Frontal cortex (tissue), 3 donors: ENCODE measurements at regions not wholly inside any gene's neighbourhood (a gene's known extent, or its start where the extent isn't known, plus 50 kb on each side); places are given as distances from the start of the nearest gene placed in this dataset.

Experiments used
- DNase-seq, 2 donors: peaks; one replicate each; pipeline ENCODE4 v3.0.0; 2012; ENCODE audit warnings: low spot score in 2 of 2
- FAIRE-seq: peaks from 2 replicates; lab custom pipeline; 2012; peaks lifted over from hg19 to GRCh38; lab: Jason Lieb, UNC
- donor health status: control.
- donor health status: control.
- donor health status: control.

DNA sequence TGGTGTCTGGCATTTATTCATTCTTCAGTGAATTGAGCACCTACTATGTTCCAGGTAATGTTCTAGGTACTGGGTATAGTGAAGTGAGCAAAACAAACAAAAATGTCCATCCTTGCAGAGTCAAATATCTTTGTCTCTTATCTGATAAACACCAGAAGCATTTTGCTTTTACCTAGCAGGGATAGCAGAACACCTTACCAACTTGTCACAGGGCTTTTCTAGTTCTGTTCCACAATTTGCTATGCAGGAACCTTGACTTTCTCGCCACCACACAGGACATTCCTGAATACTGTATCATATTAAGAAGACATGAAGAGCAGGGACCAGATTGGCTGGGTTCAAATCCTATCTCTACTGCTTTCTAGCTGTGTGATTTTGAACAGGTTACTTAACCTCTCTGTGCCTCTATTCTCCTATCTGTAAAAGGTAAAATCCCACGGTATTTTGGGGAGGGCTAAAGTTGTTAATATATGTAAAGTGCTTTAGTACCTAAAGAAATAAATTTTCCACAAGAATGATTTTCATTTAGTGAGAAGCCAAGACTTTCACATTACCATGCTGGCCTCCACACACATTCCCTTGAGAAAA is 214.5 kb upstream of the S100G start:
- no peak for DNase-seq
- no peak for FAIRE-seq

DNA sequence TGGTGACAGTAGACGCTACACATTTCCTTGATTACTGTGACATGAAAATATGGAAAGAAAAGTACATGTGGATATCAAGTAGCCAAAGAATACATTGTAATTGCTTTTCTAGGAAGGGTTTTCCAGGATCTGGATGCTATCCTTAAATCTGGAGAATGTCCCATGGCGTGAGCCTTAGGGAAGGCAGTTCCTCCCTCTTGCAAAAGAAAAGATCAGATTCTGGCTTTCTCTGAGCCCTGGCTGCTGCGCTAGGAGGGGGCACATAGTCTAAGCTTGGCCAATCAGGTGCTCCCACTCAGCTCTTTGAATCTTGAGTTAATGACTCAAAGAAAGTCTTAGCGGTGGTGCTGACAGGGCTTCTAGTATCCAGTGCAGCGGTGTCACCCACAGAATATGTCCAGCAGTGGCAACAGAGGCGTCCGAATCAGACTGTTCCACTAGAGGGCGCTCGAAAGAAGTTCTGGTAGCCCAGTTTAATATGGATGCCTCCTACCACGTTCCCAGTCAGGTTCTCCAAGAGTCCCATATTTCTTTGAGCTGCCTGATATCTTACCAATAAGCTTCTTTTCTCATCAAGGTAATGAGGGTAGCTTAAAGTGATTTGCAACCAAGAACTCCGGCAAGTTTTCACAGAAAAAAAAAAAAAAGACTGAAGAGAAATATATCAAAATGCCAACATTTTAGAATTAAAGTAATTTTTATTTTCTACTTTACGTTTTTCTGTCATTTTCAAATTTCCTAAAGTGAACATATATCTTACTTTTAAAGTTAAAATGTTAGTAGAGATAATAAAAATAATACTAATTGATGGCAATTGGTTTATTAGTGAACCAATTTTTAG is 213.4 kb upstream of the S100G start:
- FAIRE-seq: peak; percentile 88
- peak in 1 of 2 donors; percentile 2 for DNase-seq

DNA sequence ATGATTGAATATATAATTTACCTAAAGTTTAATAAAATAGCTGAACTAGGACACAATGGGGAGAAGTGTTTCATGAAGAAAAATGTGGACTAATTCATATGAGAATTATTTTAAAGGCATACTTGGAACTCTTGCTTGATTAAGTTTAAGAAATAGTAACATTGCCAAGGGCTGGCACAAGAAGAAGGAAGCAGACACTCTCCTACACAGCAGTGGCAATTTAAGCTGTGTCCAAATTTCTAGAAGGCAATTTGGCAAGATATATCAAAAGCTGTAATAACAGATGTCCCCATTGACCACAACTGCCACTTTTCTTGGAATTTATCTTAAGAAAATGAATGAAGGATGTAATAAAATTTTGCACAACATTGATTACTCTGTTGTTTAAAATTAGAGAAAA is 209.5 kb upstream of the S100G start:
- no peak for FAIRE-seq

DNA sequence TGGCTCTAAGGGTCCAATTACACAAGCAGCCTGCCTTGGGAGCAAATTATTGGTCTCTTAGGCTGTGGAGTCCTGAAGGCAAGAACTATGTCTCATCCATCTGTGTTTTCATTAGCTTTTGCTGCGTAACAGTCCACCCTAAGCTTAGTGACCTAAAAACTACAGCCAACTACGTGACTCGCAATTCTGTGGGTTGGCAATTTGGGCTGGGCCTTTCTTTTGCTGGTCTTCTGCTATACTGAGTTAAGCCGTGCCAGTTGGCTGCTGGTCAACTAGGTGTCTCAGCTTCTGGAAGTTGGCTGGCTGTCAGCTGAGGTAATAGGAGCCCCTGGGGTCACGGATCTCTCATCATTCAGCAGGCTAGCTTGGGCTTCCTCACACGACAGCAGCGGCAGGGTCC is 205.6 kb upstream of the S100G start:
- no peak for FAIRE-seq
- DNase-seq: no peak

More for the DNA sequence above, 209.5 kb upstream of the S100G start:
- DNase-seq: no peak

DNA sequence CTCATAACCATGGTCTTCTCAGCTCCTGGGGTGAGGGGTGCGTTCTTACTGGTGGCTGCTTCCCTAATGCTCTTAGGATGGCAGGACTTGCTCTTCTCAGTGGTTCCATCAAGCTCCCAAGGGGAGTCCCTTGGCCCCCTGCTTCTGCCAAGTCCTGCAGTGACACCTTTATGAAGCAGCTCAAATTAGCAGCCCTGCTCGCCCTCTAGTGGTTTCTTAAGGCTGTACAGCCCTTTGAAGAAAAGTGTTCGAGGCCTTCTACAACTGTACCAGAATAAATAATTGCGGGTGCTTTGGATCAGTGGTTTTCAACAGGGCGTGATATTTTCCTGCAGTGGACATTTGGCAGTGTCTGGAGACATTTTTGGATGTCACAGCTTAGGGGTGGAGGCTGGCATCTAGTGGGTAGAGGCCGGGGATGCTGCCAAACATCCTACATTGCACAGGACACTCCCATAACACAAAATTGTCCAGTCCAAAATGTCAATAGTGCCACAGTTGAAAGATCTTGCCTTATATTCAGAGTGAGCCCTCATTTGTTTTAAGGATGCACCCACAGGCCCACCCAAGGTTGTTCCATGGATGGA is 204.7 kb upstream of the S100G start:
- no peak for FAIRE-seq
- peak in 1 of 2 donors; percentile 3 for DNase-seq

DNA sequence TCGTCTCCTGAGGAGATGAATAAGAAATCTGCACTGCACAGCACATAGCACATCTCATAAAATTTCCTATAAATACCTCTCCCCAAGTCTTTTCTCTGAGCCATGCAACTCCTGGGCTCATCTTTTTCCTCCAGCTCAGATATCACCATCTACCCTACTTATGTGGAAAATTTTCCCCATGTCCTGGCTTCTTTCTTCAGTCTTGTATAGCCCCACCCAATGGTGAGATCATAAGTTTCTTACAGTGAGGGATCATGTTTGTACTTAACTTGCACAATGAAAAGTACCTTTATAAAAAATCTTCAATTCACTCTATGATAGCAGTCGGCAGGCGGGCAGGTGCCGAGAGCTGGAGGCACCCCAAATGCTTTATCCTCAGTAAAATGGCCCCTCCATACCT is 198.6 kb upstream of the S100G start:
- DNase-seq (no peak), FAIRE-seq (no peak)

DNA sequence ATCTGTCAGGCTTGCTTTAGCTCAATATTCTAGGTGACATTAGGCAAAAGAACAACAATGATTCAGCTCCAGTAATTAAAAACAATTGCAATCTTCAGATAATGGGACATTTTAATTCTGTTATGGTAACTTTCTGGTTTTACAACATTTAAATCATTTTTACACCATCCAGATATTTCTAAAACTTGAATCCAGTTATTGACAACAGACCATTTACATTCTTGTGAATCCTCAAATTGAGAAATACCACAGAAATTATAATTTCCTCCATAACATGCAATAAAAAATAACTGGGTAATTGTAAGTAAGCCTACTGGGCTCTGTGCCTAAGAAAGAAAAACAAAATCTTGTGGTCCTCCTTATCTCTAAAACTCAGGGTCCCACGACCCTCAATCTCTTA is 195.0 kb upstream of the S100G start:
- FAIRE-seq (no peak), DNase-seq (no peak)

DNA sequence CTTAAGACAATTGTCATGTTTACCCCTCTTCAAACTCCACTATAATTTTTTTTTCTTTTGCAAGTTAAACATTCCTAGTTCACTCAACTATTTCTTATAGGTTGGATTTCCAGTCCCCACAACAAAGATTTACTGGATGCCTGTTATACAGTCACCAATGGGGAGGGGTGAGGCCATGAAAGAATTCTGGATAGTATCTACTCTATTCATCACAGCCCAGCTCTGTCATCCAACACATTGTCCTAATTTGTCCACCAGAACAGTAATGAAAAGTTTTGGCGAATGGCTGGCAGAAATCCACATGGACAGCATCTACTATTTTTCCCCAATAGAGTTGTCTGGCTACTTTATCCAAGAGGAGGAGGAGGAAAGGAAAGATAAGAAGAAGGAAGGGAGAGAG is 192.7 kb upstream of the S100G start:
- no peak for FAIRE-seq
- no peak for DNase-seq

DNA sequence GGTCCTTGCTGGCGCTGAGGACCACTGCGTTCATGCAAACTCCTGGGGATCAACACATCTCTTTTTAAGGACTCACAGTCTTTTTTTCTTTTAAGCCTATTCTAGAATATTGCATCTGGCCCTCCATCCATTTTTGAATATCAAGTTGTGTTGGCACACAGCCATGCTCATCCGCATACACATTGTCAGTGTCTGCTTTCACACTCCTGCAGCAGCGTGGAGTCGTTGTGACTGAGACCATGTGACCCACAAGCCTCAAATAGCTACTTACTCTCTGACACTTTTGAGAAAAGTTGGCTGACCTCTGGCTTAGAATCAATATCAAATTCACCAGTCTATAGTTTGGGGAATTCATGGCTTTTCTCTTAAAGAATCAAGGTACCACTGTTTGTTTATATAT is 191.8 kb upstream of the S100G start:
- no peak for FAIRE-seq
- no peak for DNase-seq

DNA sequence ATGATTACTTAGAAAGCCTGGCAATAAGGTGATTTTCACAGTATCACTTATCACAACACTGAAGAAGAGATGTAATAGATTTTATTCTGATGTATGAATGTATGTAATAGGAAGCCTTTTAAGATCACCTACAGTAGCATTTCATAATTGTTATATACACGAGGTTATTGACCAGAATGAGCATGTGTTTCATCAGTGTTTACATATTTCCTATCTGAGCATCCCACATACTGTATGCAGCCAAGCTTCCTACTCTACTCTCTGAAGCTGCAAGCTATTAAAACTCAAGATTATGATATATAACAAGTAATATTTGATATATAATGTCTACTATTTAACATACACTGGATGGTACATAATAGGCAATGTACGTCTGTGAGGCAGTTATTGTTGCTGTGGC is 190.9 kb upstream of the S100G start:
- FAIRE-seq (no peak), DNase-seq (no peak)

DNA sequence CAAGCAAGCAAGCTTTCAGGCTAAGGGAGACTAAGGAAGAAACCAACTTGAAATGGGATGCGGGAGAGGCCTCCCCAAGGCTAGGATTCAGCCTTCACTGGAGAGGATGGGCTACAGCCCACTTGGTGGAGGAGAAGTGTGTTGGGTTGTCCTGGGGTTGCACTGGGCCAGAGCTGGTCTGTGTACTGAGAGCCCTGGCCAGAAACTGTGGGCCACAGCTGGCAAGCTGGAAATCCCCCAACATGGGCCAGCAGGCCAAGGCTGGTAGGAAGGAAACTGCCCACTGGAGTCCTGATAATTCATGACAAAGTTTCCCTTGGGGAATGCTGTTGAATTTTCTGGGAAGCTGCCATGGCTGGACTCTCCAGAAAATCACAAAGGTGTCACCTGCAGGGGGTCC is 188.0 kb upstream of the S100G start:
- FAIRE-seq: no peak

DNA sequence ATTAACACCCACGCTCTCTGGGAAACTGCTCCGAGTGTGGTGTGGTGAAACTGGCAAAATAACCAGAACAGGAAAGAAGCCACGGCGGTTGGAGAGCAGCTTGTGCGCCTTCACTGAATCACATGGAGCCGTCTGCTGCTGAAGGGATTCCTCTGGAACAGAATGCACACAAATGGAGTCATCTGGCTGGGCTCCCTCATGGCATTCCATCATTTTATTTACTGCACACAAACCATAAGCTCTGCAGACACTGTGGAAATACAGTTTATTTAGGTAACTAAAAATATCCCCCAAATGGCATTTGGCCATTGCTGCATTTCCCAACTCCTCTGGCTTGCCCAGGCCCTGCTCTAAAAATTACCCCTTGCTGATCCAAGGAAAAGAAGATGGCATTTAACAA is 187.0 kb upstream of the S100G start:
- DNase-seq (no peak), FAIRE-seq (no peak)

More for the DNA sequence above, 188.0 kb upstream of the S100G start:
- no peak for DNase-seq

DNA sequence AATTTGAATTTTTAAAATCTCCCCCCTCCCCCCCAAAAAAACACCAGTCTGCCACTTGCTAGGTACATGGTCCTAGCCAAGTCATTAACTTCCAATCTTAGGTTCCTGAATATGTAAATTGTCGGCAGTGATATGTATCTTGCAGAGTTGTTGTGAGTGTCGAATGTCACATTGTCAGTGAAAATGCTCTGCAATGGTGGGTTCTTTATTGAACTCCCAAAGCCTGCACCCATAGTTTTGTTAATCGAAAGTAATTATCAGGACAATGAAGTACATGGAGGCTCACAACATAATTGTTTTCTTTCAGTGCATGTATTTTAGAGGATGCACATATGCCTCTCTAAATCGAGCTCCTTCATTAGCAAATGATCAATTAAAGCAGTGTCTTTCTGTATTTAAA is 185.6 kb upstream of the S100G start:
- no peak for FAIRE-seq

DNA sequence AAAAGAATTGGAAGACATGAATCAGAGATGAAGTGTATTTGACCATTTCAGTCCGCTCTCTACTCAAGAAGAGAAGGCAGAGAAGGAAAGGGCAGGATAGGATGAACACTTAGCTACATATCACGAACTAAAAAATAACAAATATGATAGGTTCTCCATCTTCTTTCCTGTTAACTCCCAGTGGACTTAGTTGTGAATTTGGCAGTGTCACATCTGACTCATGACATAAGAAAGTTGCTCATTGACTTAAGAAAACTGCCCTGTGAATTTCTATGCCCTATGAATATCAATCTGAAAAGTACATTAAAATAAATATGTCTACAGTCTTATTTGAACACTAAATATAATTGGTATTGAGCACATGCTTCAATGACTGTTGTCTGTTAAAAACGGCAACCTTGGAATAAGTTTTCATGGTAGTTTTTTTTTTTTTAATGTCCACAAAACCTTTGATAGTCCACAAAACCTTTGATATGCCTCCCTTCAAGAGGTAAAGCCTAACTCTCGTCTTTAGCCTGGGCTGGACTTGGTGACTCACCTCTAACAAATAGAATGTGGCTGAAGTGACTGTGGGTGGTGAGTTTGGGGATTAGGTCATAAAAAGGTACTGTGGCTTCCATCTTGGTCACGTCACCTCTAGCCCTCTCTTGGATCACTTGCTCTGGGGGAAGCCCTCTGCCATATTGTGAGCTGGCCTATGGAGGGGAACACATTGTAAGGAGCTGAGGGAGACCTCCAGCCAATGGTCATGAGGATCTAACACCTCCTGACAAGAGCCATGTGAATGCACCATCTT is 184.7 kb upstream of the S100G start:
- DNase-seq: no peak
- FAIRE-seq: no peak

More for the DNA sequence above, 185.6 kb upstream of the S100G start:
- no peak for DNase-seq

DNA sequence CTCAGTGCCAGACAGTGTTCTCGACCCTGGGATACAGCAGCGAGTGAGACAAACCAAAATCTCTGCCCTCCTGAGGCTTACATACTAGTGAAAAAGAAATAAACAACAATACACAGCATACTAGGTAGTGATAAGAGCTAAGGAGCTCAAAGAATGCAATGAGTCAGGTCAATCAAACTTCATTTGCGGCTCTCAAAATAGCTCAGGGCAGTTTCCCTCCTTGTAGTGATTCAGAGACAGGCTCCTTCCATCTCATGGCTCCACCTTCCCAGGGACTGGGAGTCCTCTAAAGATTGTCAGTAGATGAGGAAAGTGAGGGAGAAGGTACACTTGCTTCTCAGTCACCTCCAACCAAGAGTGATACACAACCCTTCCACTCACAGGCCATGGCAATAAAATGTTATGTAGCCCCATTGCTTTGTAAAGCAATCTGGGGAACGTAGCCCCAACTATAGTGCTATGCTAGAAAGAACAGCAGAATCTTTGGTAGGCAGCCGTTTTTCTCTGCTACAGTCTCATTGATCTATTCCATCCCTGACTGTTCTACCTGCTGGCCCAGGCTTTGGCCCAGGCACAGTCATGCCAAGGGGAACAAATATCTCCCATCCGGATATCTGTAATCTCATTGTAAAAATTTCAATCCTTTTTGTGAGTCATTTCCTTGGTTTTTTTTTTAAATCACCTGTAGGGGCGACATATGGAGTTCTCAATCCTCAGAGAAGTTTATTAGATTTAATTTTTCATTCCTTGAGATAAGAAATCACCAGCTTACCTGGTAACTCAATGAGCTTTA is 183.1 kb upstream of the S100G start:
- DNase-seq (no peak), FAIRE-seq (no peak)

DNA sequence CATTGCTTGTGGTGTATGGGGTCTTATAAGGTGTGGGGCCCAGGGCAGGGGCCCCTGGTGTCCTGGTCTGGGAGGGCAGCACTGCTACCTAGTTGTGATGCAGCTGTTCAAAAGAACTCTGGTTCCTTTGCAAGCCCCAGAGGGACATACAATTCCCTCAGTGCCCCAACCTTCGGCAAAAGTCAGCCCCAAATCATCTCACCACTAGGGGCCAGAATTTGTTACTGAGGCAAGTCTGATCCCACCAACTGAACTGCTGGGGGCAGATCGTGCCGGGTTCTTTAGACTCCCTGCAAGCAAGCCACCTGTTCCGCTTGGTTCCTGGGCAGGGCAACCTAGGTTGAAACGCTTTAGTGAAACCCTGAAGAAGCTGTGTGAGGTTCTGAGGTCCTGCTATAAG is 180.1 kb upstream of the S100G start:
- DNase-seq: no peak
- no peak for FAIRE-seq

DNA sequence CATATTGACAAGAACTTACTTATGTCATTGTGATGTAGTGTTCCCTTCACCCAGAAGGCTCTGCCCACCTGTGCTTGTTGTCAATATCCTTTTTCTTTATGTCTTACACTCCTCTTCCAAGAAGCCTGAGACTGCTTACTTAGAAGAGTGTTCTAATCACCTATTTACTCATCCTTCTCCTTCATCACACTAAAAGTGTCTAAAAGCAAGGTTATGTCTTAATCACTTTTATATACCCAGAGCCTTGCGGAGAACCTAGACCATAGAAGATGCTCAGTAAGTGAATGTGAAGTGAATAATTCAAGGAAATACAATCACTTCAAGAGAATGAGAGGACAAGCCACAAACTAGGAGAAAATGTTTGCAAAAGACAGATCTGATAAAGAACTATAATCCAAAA is 177.6 kb upstream of the S100G start:
- FAIRE-seq (no peak), DNase-seq (no peak)

DNA sequence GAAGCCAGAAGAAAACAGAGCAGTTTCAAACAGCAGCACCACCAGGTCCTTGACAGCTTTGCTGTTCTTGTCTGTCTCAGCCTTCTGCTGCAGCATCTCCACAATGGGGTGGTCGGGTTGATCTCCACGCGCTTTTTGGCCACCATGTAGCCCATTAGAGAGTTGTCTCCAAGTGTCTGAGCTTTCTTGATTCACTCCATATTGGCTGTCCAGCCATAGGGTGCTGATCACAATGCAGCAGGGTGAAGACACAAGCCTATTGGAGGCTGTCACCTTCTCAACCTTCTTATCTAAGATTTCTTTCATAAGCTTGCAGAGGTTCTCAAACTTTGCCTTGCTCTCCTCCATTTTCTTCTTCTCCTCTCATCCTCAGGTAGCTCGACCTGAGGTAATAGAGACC is 175.4 kb upstream of the S100G start:
- no peak for FAIRE-seq

DNA sequence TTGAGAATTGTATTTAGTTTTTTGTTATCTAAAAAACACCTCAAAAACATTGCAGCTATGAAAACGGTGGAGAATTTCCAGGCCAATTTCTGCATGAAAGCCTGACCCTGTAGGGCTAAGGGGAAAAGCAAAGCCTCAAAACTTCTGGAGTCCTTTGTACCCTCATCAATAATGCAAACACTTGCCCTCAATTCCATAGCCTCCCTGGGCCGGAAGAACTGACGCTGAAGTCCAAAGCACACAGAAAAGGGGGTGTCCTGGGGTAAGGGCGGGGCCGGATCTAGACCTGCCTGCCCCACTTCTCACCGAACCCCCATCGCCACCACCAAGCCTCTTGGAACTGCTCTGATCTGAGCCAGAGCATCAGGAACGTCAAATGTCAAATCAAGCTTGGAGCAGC is 173.9 kb upstream of the S100G start:
- FAIRE-seq: no peak
- no peak for DNase-seq

More for the DNA sequence above, 175.4 kb upstream of the S100G start:
- no peak for DNase-seq

DNA sequence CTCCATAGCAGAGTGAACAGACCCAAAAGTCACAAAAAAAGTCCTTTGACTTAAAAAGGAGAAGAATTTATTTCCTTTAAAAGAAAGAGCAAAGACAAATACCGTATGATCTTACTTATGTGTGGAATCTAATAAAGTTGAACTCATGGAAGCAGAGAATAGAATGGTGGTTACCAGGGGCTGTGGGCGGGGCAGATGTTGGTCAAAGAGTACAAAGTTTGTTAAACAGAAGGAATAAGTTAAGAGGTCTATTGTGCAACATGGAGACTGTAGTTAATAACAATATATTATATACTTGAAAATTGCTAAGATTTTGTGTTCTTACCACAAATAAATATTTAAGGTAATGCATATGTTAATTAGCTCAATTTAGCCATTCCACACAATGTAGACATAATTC is 173.3 kb upstream of the S100G start:
- DNase-seq (no peak), FAIRE-seq (no peak)
